ENCODE measurements at regions not wholly inside any gene's neighbourhood (a gene's known extent, or its start where the extent isn't known, plus 50 kb on each side); places are given as distances from the start of the nearest gene placed in this dataset.

DNA sequence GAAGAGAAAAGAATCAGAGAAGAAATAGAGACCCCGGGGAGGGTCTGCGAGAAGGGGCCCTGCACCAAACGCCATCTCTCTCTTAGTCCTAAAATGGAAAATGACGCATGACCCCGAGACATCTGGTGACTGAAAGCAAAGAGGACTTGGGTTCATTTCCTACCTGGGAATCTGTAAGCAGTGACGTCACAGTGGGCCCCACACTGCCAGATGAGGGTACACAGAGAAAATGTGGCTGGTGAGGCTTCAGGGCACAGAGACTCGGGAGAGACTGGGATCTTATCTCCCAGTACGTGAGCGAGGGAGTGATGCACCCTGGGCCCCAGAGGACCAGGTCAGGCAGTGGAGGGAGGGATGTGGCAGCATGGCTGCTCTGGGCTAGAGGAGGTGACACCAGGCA lies 288.1 kb upstream of the SFSWAP start:
- H3K9me3 ChIP-seq (ENCODE audit: low read depth, low read length) = peaks cover 3% of the 10 kb centered on the region
- TF ChIP-seq, protein P1, sequence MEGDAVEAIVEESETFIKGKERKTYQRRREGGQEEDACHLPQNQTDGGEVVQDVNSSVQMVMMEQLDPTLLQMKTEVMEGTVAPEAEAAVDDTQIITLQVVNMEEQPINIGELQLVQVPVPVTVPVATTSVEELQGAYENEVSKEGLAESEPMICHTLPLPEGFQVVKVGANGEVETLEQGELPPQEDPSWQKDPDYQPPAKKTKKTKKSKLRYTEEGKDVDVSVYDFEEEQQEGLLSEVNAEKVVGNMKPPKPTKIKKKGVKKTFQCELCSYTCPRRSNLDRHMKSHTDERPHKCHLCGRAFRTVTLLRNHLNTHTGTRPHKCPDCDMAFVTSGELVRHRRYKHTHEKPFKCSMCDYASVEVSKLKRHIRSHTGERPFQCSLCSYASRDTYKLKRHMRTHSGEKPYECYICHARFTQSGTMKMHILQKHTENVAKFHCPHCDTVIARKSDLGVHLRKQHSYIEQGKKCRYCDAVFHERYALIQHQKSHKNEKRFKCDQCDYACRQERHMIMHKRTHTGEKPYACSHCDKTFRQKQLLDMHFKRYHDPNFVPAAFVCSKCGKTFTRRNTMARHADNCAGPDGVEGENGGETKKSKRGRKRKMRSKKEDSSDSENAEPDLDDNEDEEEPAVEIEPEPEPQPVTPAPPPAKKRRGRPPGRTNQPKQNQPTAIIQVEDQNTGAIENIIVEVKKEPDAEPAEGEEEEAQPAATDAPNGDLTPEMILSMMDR (IDR thresholded peaks at IDR 0.05; ENCODE audit: extremely low read depth, low read depth, low read length) = no peak
- H3K4me2 ChIP-seq (ENCODE audit: insufficient read depth, low read length) = no peak overlapping the region
- no peak overlapping the region for H2AFZ ChIP-seq (ENCODE audit: low read length)
- no peak overlapping the region for H3K27ac ChIP-seq (ENCODE audit: low read depth, low read length)
- H3K36me3 ChIP-seq (ENCODE audit: insufficient read depth, low read length) = no peaks in the 10 kb centered on the region
- no peak overlapping the region for H3K4me3 ChIP-seq (ENCODE audit: insufficient read depth, low read length)
- H3K4me1 ChIP-seq (ENCODE audit: insufficient read depth, low read length) = no peaks in the 10 kb centered on the region
- H3K79me2 ChIP-seq (ENCODE audit: insufficient read depth, low read length) = no peaks in the 10 kb centered on the region
- DNase-seq (ENCODE audit: insufficient read length, low spot score, missing footprints) = peak; percentile 58
- no peaks in the 10 kb centered on the region for H4K20me1 ChIP-seq (ENCODE audit: insufficient read depth, low read length)
- no peaks in the 10 kb centered on the region for H3K27me3 ChIP-seq (ENCODE audit: insufficient read depth, low read length)

DNA sequence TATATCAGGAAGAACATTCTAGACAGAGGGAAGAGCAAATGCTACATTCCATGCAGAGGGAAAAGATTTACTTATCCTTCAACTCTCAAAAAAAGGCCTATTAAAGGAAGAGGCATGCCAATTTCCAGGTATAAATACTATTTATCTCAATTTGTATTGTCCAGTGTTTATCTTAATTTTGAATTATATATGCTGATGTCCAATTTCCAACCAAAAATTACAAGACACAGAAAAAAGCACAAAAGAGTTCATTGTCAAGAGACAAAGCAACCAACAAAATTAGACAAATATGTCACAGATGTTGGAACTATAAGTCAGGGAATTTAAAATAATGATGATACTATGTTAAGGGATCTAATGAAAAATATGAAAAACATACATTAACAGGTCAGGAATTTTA lies 286.6 kb upstream of the SFSWAP start:
- Histone ChIP-seq H3K4me1 (ENCODE audit: insufficient read depth, low read length) (no peaks in the 10 kb centered on the region), H3K4me3 (ENCODE audit: insufficient read depth, low read length) (no peak overlapping the region), H2AFZ (ENCODE audit: low read length) (no peak overlapping the region), H3K4me2 (ENCODE audit: insufficient read depth, low read length) (no peak overlapping the region), H3K79me2 (ENCODE audit: insufficient read depth, low read length) (no peaks in the 10 kb centered on the region), H3K36me3 (ENCODE audit: insufficient read depth, low read length) (no peaks in the 10 kb centered on the region), H4K20me1 (ENCODE audit: insufficient read depth, low read length) (no peaks in the 10 kb centered on the region), H3K27me3 (ENCODE audit: insufficient read depth, low read length) (no peaks in the 10 kb centered on the region), H3K9me3 (ENCODE audit: low read depth, low read length) (peaks cover 3% of the 10 kb centered on the region), H3K27ac (ENCODE audit: low read depth, low read length) (no peak overlapping the region)
- no peak for DNase-seq (ENCODE audit: insufficient read length, low spot score, missing footprints)
- TF ChIP-seq, protein P1 (IDR thresholded peaks at IDR 0.05; ENCODE audit: extremely low read depth, low read depth, low read length) = no peak

DNA sequence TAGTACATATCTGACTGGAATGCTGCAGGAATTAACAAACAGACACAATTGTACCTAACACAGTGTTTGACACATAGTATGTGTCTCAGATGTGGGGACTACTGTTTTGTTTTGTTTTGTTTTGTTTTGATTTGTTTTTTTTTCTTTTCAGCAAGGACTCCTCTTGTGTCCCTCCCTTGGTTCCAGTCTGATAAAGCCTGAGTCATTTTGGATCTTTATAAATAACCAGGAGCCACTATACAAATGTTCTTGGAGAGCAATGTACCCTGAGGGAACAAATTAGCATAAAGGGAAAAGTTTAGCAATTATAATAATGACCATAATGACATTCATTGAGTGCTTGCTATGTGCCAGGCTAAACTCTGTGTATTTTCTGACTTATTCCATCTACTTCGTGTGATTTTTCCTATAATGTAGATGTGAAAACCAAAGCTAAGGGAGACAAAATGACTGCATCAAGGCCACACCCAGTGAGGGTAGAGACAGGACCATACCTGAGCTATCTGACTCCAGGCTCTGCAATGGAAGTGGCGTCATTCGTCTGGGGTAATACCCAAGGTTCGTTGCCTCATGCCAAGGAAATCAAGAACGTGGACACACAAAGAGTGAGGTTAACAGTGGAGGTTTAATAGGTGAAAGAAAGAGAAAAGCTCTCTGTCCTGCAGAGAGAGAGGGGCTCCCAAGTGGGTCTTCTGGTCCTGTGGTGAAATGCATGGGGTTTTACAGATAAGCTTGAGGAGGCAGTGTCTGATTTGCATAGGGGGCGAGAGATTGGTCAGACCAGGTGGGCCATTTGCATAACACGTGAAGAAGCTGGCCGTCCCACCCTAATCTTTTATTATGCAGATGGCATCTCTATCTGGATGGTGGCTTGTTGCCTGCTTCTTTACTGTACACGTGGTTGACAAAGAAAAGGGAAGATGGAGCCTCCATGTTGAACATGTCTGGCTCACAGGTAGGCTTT lies 285.5 kb upstream of the SFSWAP start:
- DNase-seq (ENCODE audit: insufficient read length, low spot score, missing footprints) = no peak
- Histone ChIP-seq H3K27ac (ENCODE audit: low read depth, low read length) (no peak overlapping the region), H3K4me1 (ENCODE audit: insufficient read depth, low read length) (no peaks in the 10 kb centered on the region)

More for the DNA sequence above, 285.5 kb upstream of the SFSWAP start:
- Histone ChIP-seq H3K36me3 (ENCODE audit: insufficient read depth, low read length) (no peaks in the 10 kb centered on the region), H2AFZ (ENCODE audit: low read length) (no peak overlapping the region), H3K4me3 (ENCODE audit: insufficient read depth, low read length) (no peak overlapping the region), H3K4me2 (ENCODE audit: insufficient read depth, low read length) (no peak overlapping the region), H3K9me3 (ENCODE audit: low read depth, low read length) (peaks cover 2% of the 10 kb centered on the region), H4K20me1 (ENCODE audit: insufficient read depth, low read length) (no peaks in the 10 kb centered on the region), H3K79me2 (ENCODE audit: insufficient read depth, low read length) (no peaks in the 10 kb centered on the region), H3K27me3 (ENCODE audit: insufficient read depth, low read length) (no peaks in the 10 kb centered on the region)
- TF ChIP-seq, protein P1 (IDR thresholded peaks at IDR 0.05; ENCODE audit: extremely low read depth, low read depth, low read length) = no peak

Measured in osteoblast (primary cell).